ENCODE measurements at regions not wholly inside any gene's neighbourhood (a gene's known extent, or its start where the extent isn't known, plus 50 kb on each side); places are given as distances from the start of the nearest gene placed in this dataset.

DNA sequence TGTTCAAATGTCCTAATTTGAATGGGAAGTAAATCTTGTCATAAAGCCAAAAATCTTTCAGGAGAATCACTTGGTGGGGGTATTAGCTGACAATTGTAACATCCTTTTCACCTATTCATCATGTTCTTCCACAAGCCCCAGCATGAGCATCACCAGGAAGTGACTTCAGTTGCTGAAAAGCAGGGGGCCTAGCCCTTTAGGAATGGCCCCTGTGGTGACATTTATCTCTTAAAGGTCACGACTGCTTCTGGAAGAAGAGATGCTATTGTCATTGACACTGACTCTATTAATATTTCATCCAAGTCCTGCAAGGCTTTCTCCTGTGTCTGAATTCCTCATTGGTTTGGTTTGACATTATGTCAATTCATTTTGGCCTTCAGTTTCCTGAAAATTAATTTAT lies 92.6 kb downstream of the OR5AK2 start:
- no peak overlapping the region for H3K27ac ChIP-seq (replicated peaks in 1 of 4)
- H3K4me1 ChIP-seq, result no peaks in the 10 kb centered on the region
- no peak overlapping the region for H3K4me3 ChIP-seq
- no peaks in the 10 kb centered on the region for H3K9me3 ChIP-seq
- WGBS, result 67% methylated on average over 1 of the region's 1 CpG
- DNase-seq (ENCODE audit: extremely low spot score), result no peak
- TF ChIP-seq EP300 (IDR thresholded peaks at IDR 0.05), result no peak
- H3K36me3 ChIP-seq, result no peaks in the 10 kb centered on the region
- no peaks in the 10 kb centered on the region for H3K27me3 ChIP-seq
- intact Hi-C loops (cut with DNase I), result no loop called here

DNA sequence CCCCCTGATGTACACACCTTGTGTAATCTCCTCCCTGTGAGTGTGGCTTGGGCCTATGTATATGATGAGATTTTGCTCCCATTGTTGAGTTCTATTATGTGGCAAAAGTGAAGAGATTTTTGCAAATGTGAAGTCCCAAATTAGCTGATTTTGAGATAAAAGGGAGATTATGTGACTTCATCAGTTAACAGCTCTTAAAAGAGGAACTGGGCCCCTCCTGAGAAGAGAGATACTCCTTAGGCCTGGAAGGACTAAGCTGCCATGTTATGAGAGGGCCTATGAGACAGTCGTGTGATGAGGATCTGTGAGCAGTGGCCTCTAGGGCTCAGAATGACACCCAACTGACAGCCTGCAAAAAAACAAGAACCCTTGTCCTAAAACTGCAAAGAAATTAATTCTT lies 93.4 kb downstream of the OR5AK2 start:
- Histone ChIP-seq H3K36me3 (no peaks in the 10 kb centered on the region), H3K27ac (replicated peaks in 1 of 4) (no peak overlapping the region), H3K27me3 (no peaks in the 10 kb centered on the region), H3K4me3 (no peak overlapping the region), H3K9me3 (no peaks in the 10 kb centered on the region), H3K4me1 (no peaks in the 10 kb centered on the region)
- DNase-seq (ENCODE audit: extremely low spot score), result no peak
- TF ChIP-seq CTCF (IDR thresholded peaks at IDR 0.05) (no peak), EP300 (IDR thresholded peaks at IDR 0.05) (no peak), POLR2A (IDR thresholded peaks at IDR 0.05; ENCODE audit: low read depth) (no peak), POLR2AphosphoS5 (IDR thresholded peaks at IDR 0.05) (no peak)
- 88% methylated on average over 1 of the region's 1 CpG for WGBS
- intact Hi-C loops (cut with DNase I), result no loop called here

DNA sequence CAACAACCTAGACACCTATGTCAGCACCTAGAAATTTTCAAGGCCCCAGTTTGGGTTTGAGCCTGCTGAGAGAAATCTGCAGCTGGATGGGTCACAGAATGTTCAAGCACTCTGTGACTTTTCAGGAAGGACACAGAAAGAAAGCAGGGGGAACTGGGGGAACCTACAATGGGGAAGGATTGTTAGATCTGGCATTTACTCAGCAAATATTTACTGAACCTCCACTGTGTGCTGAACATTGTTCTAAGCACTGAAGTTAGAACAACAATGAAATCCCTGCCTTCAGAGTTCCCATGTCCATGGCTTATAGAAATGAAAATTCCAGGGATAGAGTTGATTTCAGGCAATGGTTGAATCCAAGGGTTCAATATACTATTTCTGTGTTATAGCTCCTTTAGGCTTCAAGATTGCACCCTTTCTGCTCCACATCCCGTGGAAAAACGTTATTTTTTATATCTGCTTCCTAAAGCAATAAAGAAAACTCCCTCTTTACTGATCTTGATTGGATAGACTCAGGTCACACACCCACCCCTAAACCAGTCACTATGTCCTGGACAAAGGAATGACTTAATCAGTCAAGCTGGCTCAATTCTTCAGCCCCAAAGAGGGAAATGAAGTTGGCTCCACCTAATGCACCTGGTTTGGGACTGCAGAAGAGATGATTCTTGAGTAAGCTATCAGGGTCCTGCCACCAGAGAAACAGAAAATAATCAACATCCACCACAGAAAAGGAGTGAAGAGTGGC lies 95.1 kb downstream of the OR5AK2 start:
- H3K4me1 ChIP-seq, result no peaks in the 10 kb centered on the region
- TF ChIP-seq EP300 (IDR thresholded peaks at IDR 0.05) (no peak), POLR2AphosphoS5 (IDR thresholded peaks at IDR 0.05) (no peak), POLR2A (IDR thresholded peaks at IDR 0.05; ENCODE audit: low read depth) (no peak), CTCF (IDR thresholded peaks at IDR 0.05) (no peak)
- no peak overlapping the region for H3K4me3 ChIP-seq
- no peak for DNase-seq (ENCODE audit: extremely low spot score)
- no peak overlapping the region for H3K27ac ChIP-seq (replicated peaks in 1 of 4)
- no peaks in the 10 kb centered on the region for H3K27me3 ChIP-seq
- WGBS, result 85% methylated on average over 2 of the region's 2 CpGs
- no peaks in the 10 kb centered on the region for H3K36me3 ChIP-seq
- intact Hi-C loops (cut with DNase I), result no loop called here
- H3K9me3 ChIP-seq, result no peaks in the 10 kb centered on the region

DNA sequence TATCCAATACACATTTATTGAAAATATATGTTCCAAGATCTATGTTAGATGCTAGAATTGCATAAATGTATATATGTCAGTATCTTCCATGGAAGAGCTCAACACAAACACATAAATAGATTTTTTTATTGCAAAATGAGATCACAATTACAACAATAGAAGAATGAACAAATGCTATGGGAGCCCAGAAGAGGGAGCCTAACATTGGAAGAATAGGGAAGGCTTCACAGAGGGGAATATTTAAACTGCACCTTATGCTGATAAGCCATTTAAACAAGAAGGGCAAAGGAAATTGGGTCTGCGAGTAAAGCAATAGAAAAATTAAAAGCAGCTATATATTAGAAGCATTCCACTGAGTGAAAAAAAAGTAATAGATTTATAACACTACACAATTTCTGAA lies 96.1 kb upstream of the LRRC55 start:
- DNase-seq (ENCODE audit: extremely low spot score), result no peak
- intact Hi-C loops (cut with DNase I), result no loop called here
- Histone ChIP-seq H3K9me3 (no peaks in the 10 kb centered on the region), H3K27me3 (no peaks in the 10 kb centered on the region), H3K4me3 (no peak overlapping the region), H3K36me3 (no peaks in the 10 kb centered on the region), H3K4me1 (no peaks in the 10 kb centered on the region), H3K27ac (replicated peaks in 1 of 4) (no peak overlapping the region)
- no peak for TF ChIP-seq POLR2A (IDR thresholded peaks at IDR 0.05; ENCODE audit: low read depth)
- no peak for TF ChIP-seq CTCF (IDR thresholded peaks at IDR 0.05)
- no peak for TF ChIP-seq POLR2AphosphoS5 (IDR thresholded peaks at IDR 0.05)
- TF ChIP-seq EP300 (IDR thresholded peaks at IDR 0.05), result no peak
- 56% methylated on average over 1 of the region's 1 CpG for WGBS

- 43% methylated on average over 1 of the region's 1 CpG for WGBS
- Histone ChIP-seq H3K4me3 (no peak overlapping the region), H3K27ac (replicated peaks in 1 of 4) (no peak overlapping the region), H3K27me3 (peaks cover 0 to 13% (median 0%) of the 10 kb centered on the region in 4 donors), H3K4me1 (no peaks in the 10 kb centered on the region), H3K9me3 (no peaks in the 10 kb centered on the region), H3K36me3 (no peaks in the 10 kb centered on the region)
- TF ChIP-seq CTCF (IDR thresholded peaks at IDR 0.05) (no peak), POLR2A (IDR thresholded peaks at IDR 0.05; ENCODE audit: low read depth) (no peak), POLR2AphosphoS5 (IDR thresholded peaks at IDR 0.05) (no peak), EP300 (IDR thresholded peaks at IDR 0.05) (no peak)
- intact Hi-C loops (cut with DNase I), result no loop called here
- no peak for DNase-seq (ENCODE audit: extremely low spot score)
Measured at GRCh38 chr11:57087991-57088390, 93.8 kb upstream of the LRRC55 start.
